ENCODE measurements at regions not wholly inside any gene's neighbourhood (a gene's known extent, or its start where the extent isn't known, plus 50 kb on each side); places are given as distances from the start of the nearest gene placed in this dataset.

- Histone ChIP-seq H4K20me1 (replicated peaks; ENCODE audit: control insufficient read depth, insufficient read depth, low read length) (no peaks in the 10 kb centered on the region), H3K9me1 (ENCODE audit: control insufficient read depth, insufficient read depth, low read length) (no peaks in the 10 kb centered on the region), H3K79me2 (ENCODE audit: control insufficient read depth, insufficient read depth, low read length) (no peaks in the 10 kb centered on the region), H3K4me1 (replicated peaks in 1 of 2; ENCODE audit: control insufficient read depth in 2 of 2, insufficient read depth in 2 of 2, low read length in 2 of 2) (no peaks in the 10 kb centered on the region), H3K27me3 (ENCODE audit: control insufficient read depth in 2 of 2, insufficient read depth in 2 of 2, low read length in 2 of 2) (no peaks in the 10 kb centered on the region), H3K4me3 (no peak overlapping the region), H3K27ac (ENCODE audit: extremely low read depth, low read depth, low read length) (no peak overlapping the region), H3K36me3 (ENCODE audit: control insufficient read depth, insufficient read depth, low read length) (no peaks in the 10 kb centered on the region), H3K9ac (ENCODE audit: insufficient read depth in 1 of 2, low read depth in 2 of 2, low read length in 2 of 2) (no peak overlapping the region), H3K4me2 (ENCODE audit: insufficient read depth, low read length) (no peak overlapping the region), H3K9me3 (replicated peaks; ENCODE audit: control insufficient read depth, insufficient read depth, low read depth, low read length) (no peaks in the 10 kb centered on the region), H2AFZ (ENCODE audit: low read depth, low read length) (no peak overlapping the region)
- no peak for ATAC-seq
- BruUV-seq (replicated peaks) = no TSS peak
- no peak for FAIRE-seq
- intact Hi-C loops (cut with micrococcal nuclease) (no loop called here), in situ Hi-C loops (cut with MboI) (no loop called here)
- CTCF ChIA-PET (ENCODE audit: low intra/inter-chr PET ratio) = no interaction called here
- WGBS (ENCODE audit: insufficient coverage, low coverage, missing lambda C conversion rate) = 0% methylated on average over 1 of the region's 1 CpG
- POLR2A ChIA-PET = no interaction called here
- no peak for DNase-seq (ENCODE audit: extremely low read depth in 1 of 4, low spot score in 3 of 4)
- TF ChIP-seq ZNF583 (CRISPR knock-in tag; IDR thresholded peaks at IDR 0.05) (no peak), PTBP1 (IDR thresholded peaks at IDR 0.05; ENCODE audit: low read depth, low read length) (no peak), DIDO1 (tag; IDR thresholded peaks at IDR 0.05; ENCODE audit: low read depth) (no peak), ZEB2 (IDR thresholded peaks at IDR 0.05) (no peak), HNRNPUL1 (IDR thresholded peaks at IDR 0.05; ENCODE audit: low read length) (no peak), KDM5B (IDR thresholded peaks at IDR 0.05; ENCODE audit: insufficient replicate concordance, low read depth, low read length) (no peak)
These were observed 201.0 kb upstream of the HMHB1 start for GRCh38 chr5:143610946-143611345.

- no peaks in the 10 kb centered on the region for H3K36me3 ChIP-seq (ENCODE audit: control insufficient read depth, insufficient read depth, low read length)
- H3K9ac ChIP-seq (ENCODE audit: insufficient read depth in 1 of 2, low read depth in 2 of 2, low read length in 2 of 2) = no peak overlapping the region
- H3K9me1 ChIP-seq (ENCODE audit: control insufficient read depth, insufficient read depth, low read length) = no peaks in the 10 kb centered on the region
- H3K79me2 ChIP-seq (ENCODE audit: control insufficient read depth, insufficient read depth, low read length) = no peaks in the 10 kb centered on the region
- no peak for DNase-seq (ENCODE audit: extremely low read depth in 1 of 4, low spot score in 3 of 4)
- WGBS (ENCODE audit: insufficient coverage, low coverage, missing lambda C conversion rate) = 0% methylated on average over 5 of the region's 5 CpGs
- H3K9me3 ChIP-seq (replicated peaks; ENCODE audit: control insufficient read depth, insufficient read depth, low read depth, low read length) = no peaks in the 10 kb centered on the region
- H2AFZ ChIP-seq (ENCODE audit: low read depth, low read length) = no peak overlapping the region
- no peak for FAIRE-seq
- ChIA-PET CTCF (ENCODE audit: low intra/inter-chr PET ratio) (no interaction called here), POLR2A (interaction anchor here (0.6 to 1.2 kb wide), 4 partner anchors 282 to 743 kb away, joined by 3 read pairs; no protein-coding TSS in a partner anchor)
- intact Hi-C loops (cut with micrococcal nuclease) = no loop called here
- no peaks in the 10 kb centered on the region for H4K20me1 ChIP-seq (replicated peaks; ENCODE audit: control insufficient read depth, insufficient read depth, low read length)
- TF ChIP-seq RBM25 (IDR thresholded peaks at IDR 0.05; ENCODE audit: low read depth, low read length, severe bottlenecking) (peak; percentile 45), ZNF408 (CRISPR knock-in tag; IDR thresholded peaks at IDR 0.05; ENCODE audit: low read depth) (no peak)
- ATAC-seq = no peak
- in situ Hi-C loops (cut with MboI) = no loop called here
- no peak overlapping the region for H3K4me2 ChIP-seq (ENCODE audit: insufficient read depth, low read length)
- H3K4me1 ChIP-seq (replicated peaks in 1 of 2; ENCODE audit: control insufficient read depth in 2 of 2, insufficient read depth in 2 of 2, low read length in 2 of 2) = no peaks in the 10 kb centered on the region; a peak in 1 of 5 replicates
- no peak overlapping the region for H3K4me3 ChIP-seq
- no peaks in the 10 kb centered on the region for H3K27me3 ChIP-seq (ENCODE audit: control insufficient read depth in 2 of 2, insufficient read depth in 2 of 2, low read length in 2 of 2)
- H3K27ac ChIP-seq (ENCODE audit: extremely low read depth, low read depth, low read length) = no peak overlapping the region
- no TSS peak for BruUV-seq (replicated peaks)
These were observed 202.7 kb upstream of the NR3C1 start for GRCh38 chr5:143606043-143606752.

Measured in K562 (cell line).